ENCODE measurements at regions not wholly inside any gene's neighbourhood (a gene's known extent, or its start where the extent isn't known, plus 50 kb on each side); places are given as distances from the start of the nearest gene placed in this dataset.
A peak's percentile ranks its signal among the peaks of the same experiment; 100 is the strongest.
"Not testable (repeated sequence)": the region's sequence is repeated elsewhere in the genome, so short reads cannot be mapped to it uniquely, and the experiment has no call there.

- no peak for DNase-seq (ENCODE audit: extremely low read depth, low read depth)
Observed at GRCh38 chr7:122248472-122248871, 56.1 kb downstream of the FEZF1 start.

GRCh38 chr7:122238729-122239128 is 65.8 kb downstream of the FEZF1 start:
- not testable (repeated sequence) for DNase-seq (ENCODE audit: extremely low read depth, low read depth)

- not testable (repeated sequence) for DNase-seq (ENCODE audit: extremely low read depth, low read depth)
Observed at GRCh38 chr7:122238297-122238696, 66.3 kb downstream of the FEZF1 start.

- DNase-seq (ENCODE audit: extremely low read depth, low read depth): no peak
Observed at GRCh38 chr7:122225874-122226273, 78.7 kb downstream of the FEZF1 start.

- peak; percentile 29 for DNase-seq (ENCODE audit: extremely low read depth, low read depth)
Observed at GRCh38 chr7:122219253-122219865, 75.3 kb upstream of the AASS start.

GRCh38 chr7:122217125-122217524 is 73.1 kb upstream of the AASS start:
- DNase-seq (ENCODE audit: extremely low read depth, low read depth): no peak

- DNase-seq (ENCODE audit: extremely low read depth, low read depth): no peak
Observed at GRCh38 chr7:122212754-122213153, 68.7 kb upstream of the AASS start.

- DNase-seq (ENCODE audit: extremely low read depth, low read depth): no peak
Observed at GRCh38 chr7:122211362-122211761, 67.3 kb upstream of the AASS start.

GRCh38 chr7:122206985-122207384 is 62.9 kb upstream of the AASS start:
- DNase-seq (ENCODE audit: extremely low read depth, low read depth): no peak

GRCh38 chr7:122203814-122204213 is 59.8 kb upstream of the AASS start:
- no peak for DNase-seq (ENCODE audit: extremely low read depth, low read depth)

- no peak for DNase-seq (ENCODE audit: extremely low read depth, low read depth)
Observed at GRCh38 chr7:122200888-122201287, 56.8 kb upstream of the AASS start.

- no peak for DNase-seq (ENCODE audit: extremely low read depth, low read depth)
Observed at GRCh38 chr7:122199171-122199570, 55.1 kb upstream of the AASS start.

GRCh38 chr7:122198581-122198980 is 54.5 kb upstream of the AASS start:
- DNase-seq (ENCODE audit: extremely low read depth, low read depth): no peak

Measured in NCI-H460 (cell line).